ENCODE measurements at regions not wholly inside any gene's neighbourhood (a gene's known extent, or its start where the extent isn't known, plus 50 kb on each side); places are given as distances from the start of the nearest gene placed in this dataset.
"Not testable (repeated sequence)": the region's sequence is repeated elsewhere in the genome, so short reads cannot be mapped to it uniquely, and the experiment has no call there.

GRCh38 chr1:60503266-60503925, 429.8 kb upstream of the C1orf87 start:
- no peak for DNase-seq

- DNase-seq: no peak
Observed at GRCh38 chr1:60502506-60502905, 428.9 kb upstream of the C1orf87 start.

- DNase-seq: not testable (repeated sequence)
Observed at GRCh38 chr1:60489916-60490480, 416.4 kb upstream of the C1orf87 start.

- no peak for DNase-seq
Observed at GRCh38 chr1:60488847-60489246, 415.3 kb upstream of the C1orf87 start.

GRCh38 chr1:60487565-60488345, 414.2 kb upstream of the C1orf87 start:
- DNase-seq: no peak

GRCh38 chr1:60483509-60483908, 409.9 kb upstream of the C1orf87 start:
- no peak for DNase-seq

- no peak for DNase-seq
Observed at GRCh38 chr1:60470246-60470645, 396.7 kb upstream of the C1orf87 start.

- no peak for DNase-seq
Observed at GRCh38 chr1:60463786-60464185, 390.2 kb upstream of the C1orf87 start.

GRCh38 chr1:60463146-60463545, 389.6 kb upstream of the C1orf87 start:
- no peak for DNase-seq

- DNase-seq: no peak
Observed at GRCh38 chr1:60461925-60462595, 388.5 kb upstream of the C1orf87 start.

GRCh38 chr1:60458111-60458510, 384.5 kb upstream of the C1orf87 start:
- DNase-seq: no peak

- DNase-seq: no peak
Observed at GRCh38 chr1:60449876-60450275, 376.3 kb upstream of the C1orf87 start.

- DNase-seq: no peak
Observed at GRCh38 chr1:60448850-60449249, 375.3 kb upstream of the C1orf87 start.

- DNase-seq: no peak
Observed at GRCh38 chr1:60444680-60445079, 371.1 kb upstream of the C1orf87 start.

- DNase-seq: no peak
Observed at GRCh38 chr1:60436186-60436585, 362.6 kb upstream of the C1orf87 start.

GRCh38 chr1:60431593-60431992, 358.0 kb upstream of the C1orf87 start:
- DNase-seq: no peak

GRCh38 chr1:60430375-60430774, 356.8 kb upstream of the C1orf87 start:
- no peak for DNase-seq

GRCh38 chr1:60428127-60428526, 354.6 kb upstream of the C1orf87 start:
- no peak for DNase-seq

GRCh38 chr1:60427701-60428100, 354.1 kb upstream of the C1orf87 start:
- no peak for DNase-seq

- DNase-seq: no peak
Observed at GRCh38 chr1:60427194-60427593, 353.6 kb upstream of the C1orf87 start.

GRCh38 chr1:60425528-60425927, 352.0 kb upstream of the C1orf87 start:
- no peak for DNase-seq

- DNase-seq: no peak
Observed at GRCh38 chr1:60423146-60423780, 349.7 kb upstream of the C1orf87 start.

- DNase-seq: no peak
Observed at GRCh38 chr1:60421965-60422364, 348.4 kb upstream of the C1orf87 start.

Measured in stimulated activated naive CD4-positive, alpha-beta T cell treated with Interleukin-2 at 50 U/mL for 16 hours (primary cell).